ENCODE measurements at regions not wholly inside any gene's neighbourhood (a gene's known extent, or its start where the extent isn't known, plus 50 kb on each side); places are given as distances from the start of the nearest gene placed in this dataset.

GRCh38 chr3:31349001-31349748 lies 183.6 kb upstream of the STT3B start:
- no peak for DNase-seq (ENCODE audit: low read depth)

GRCh38 chr3:31350307-31350706 lies 182.4 kb upstream of the STT3B start:
- no peak for DNase-seq (ENCODE audit: low read depth)

DNA sequence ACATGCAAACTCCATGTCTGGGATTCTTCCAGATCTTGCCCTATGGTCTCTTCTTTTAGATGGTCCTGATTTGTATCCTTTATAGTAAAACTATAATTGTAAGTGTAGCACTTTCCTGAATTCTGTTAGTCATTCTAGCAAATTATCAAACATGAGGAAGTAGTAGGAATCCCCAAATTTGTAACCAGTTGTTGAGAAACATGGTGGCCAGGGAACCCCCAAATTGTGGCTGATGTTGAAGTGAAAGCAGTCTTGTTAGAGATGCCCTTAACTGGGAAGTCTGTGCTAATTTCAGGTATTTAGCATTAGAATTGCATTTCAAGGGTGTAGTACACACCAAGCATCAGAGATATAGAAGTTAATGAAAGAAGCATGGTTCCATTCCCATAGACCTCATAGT lies 180.4 kb upstream of the STT3B start:
- DNase-seq (ENCODE audit: low read depth), result no peak

GRCh38 chr3:31353166-31353565 lies 179.6 kb upstream of the STT3B start:
- no peak for DNase-seq (ENCODE audit: low read depth)

GRCh38 chr3:31354373-31354772 lies 178.4 kb upstream of the STT3B start:
- no peak for DNase-seq (ENCODE audit: low read depth)

DNA sequence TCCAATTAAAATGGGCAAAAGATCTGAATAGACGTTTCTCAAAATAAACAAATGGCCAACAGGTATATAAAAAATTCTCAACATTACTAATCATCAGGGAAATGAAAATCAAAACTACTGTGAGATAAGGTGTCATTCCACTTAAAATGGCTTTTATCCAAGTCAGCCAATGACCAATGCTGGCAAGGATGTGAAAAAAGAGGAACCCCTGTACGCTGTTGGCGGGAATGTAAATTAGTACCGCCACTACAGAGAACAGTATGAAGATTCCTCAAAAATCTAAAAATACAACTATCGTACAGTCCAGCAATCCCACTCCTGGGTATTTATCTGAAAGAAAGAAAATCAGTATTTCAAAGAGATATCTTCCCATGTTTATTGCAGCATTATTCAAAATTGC lies 176.9 kb upstream of the STT3B start:
- no peak for DNase-seq (ENCODE audit: low read depth)

DNA sequence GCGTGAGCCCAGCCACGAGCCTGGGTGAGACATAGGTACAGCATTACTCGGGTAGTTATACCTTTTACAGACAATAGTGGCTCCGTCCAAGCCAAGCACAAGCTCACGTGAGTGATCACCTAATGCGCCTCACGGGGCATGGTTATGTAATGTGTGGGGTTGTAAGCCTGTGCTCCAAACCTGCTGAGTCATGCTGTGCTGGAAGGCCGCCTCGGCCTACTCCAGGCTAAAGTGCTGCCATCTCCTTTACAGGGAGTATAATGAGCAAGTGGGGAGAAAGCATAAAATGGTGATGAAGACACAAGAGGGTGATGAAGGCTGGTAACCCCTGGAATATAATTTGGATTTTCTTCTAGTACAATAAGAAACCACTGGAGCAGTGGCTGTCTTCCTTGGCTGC lies 175.8 kb upstream of the STT3B start:
- DNase-seq (ENCODE audit: low read depth), result no peak

- no peak for DNase-seq (ENCODE audit: low read depth)
Observed at GRCh38 chr3:31357451-31357850, 175.3 kb upstream of the STT3B start.

DNA sequence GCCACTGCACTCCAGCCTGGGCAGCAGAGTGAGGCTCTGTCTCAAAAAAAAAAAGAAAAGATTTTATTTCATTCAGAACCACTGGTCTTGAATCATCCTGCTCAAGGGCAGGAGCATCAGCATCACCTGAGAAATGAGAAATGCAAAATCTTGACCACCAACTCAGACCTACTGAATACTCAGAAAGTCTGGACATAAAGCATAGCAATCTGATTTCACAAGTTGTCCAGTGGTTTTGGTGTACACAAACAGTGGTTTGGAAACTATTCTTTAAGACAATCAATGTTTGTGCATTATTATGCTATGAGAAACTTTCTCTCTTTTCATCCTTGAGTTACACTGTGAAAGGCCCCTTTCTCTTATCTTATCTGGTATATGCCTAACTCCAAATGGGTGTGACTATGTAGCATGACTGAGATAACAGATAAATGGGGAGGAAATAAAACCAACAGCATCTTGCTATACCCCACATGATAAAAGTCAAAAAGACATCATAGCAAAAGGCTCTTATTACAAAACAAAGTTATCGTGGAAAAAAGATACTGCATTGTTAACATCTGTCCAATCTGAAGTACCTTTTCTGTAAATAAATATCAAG lies 174.2 kb upstream of the STT3B start:
- DNase-seq (ENCODE audit: low read depth), result no peak

DNA sequence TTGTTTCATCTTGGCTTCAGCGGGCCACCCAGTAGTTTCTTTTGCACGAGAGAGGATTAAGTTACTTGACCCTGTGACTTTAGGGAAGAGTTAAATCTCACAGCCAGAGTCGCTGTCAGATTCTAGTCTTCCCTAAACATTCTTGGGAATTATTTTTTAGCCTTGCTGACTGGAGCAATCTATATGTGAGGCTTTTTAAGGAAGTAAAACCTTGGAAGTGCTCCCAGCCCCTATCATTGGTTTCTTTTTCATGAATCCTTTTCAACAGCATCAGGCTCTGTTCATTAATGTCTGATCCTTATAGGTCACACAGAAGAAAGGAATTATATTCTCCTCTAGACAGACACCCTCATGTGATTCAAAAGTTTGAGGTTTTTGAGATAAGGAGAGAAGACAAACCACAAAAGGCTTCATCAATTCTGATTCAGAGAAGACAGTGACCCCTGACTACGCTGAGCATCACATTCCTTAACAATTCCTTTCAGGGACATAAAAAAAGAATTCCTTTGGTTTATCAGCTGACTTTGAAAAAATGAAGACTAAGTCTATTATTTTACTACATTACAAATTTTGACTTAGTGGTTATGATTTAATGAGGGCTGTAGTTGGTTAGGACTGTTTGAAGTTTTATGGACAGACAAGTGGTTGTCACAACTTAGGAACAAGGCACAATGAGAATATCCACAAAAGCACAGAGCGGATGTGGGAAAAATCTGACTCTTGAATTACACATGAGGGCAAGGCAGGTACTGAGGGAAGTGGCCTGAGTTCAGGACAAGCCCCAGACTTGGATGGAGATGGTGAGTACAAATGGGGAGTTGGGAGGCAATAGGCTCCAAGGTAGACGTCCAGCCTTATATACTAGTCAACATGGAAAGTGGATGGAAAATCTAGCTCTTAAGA lies 171.1 kb upstream of the STT3B start:
- DNase-seq (ENCODE audit: low read depth), result no peak

GRCh38 chr3:31364188-31364587 lies 168.5 kb upstream of the STT3B start:
- no peak for DNase-seq (ENCODE audit: low read depth)

GRCh38 chr3:31364711-31365110 lies 168.0 kb upstream of the STT3B start:
- DNase-seq (ENCODE audit: low read depth), result no peak

GRCh38 chr3:31367518-31367917 lies 165.2 kb upstream of the STT3B start:
- DNase-seq (ENCODE audit: low read depth), result no peak

- DNase-seq (ENCODE audit: low read depth), result no peak
Observed at GRCh38 chr3:31369637-31370379, 162.9 kb upstream of the STT3B start.

DNA sequence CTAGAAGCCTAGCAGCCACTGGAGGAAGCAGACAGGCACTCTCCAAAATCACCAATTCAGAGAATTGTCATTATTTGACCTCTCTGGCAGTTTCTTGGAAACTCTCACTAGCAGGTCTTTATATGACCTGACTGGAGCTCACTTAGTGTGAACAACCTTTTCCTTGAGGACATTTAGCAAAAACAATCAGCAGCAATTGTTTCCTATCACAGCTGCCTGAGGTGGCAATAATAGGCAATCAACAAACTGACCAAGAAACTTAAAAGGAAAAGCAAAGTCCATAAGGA lies 162.4 kb upstream of the STT3B start:
- DNase-seq (ENCODE audit: low read depth), result no peak

DNA sequence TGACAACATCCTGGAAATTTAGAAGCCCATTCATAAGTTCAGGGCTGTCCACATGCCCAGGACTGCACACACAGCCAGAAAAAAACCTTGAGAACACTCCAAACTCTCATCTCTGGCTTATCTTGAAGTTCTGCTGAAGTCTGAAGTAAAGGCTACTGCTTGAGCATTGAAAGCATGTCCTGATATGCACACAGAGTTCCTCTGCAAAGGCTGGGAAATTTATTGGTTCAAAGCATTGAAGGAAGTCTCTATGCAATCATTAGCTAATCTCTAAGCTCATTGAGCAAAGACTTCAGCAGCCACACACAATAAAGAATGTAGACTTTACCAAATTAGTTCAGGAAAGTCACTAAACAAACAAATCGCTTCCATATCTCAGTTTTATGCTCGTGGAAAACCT lies 162.0 kb upstream of the STT3B start:
- DNase-seq (ENCODE audit: low read depth), result no peak

DNA sequence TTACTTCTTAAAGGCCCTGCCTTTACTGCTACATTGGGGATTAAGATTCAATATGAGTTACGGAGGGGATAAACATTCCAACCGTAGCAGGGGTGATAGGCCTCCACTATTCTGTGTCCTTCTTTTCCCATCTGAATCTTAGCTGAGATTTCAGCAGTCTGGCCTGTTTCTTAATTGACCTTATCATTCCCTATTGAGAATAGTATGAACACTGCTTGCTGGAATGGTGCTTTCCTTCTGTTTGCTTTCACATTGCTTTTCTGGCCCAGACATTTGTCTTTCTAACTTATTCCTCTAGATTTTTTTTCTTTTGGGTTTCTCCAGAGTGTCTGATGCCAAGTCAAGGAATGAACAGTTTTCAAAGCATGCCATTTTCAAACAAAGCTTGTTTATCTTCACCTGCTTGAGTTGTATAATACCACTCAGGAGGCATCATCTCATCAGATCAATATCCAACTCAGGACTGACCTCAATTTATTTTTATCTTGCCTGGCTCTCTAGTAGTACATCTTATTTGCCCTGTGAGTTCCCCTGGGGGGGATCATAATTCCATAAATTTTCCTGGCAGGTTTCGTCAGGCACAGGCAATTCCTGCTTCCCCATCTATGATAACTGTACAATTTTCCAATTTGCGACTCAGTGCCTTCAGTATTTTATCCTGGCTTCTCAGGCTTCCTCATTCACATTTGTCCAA lies 161.1 kb upstream of the STT3B start:
- DNase-seq (ENCODE audit: low read depth), result no peak

- no peak for DNase-seq (ENCODE audit: low read depth)
Observed at GRCh38 chr3:31373681-31374080, 159.0 kb upstream of the STT3B start.

- no peak for DNase-seq (ENCODE audit: low read depth)
Observed at GRCh38 chr3:31377045-31377642, 155.6 kb upstream of the STT3B start.

GRCh38 chr3:31378231-31378630 lies 154.5 kb upstream of the STT3B start:
- DNase-seq (ENCODE audit: low read depth), result no peak

GRCh38 chr3:31379598-31379997 lies 153.1 kb upstream of the STT3B start:
- no peak for DNase-seq (ENCODE audit: low read depth)

DNA sequence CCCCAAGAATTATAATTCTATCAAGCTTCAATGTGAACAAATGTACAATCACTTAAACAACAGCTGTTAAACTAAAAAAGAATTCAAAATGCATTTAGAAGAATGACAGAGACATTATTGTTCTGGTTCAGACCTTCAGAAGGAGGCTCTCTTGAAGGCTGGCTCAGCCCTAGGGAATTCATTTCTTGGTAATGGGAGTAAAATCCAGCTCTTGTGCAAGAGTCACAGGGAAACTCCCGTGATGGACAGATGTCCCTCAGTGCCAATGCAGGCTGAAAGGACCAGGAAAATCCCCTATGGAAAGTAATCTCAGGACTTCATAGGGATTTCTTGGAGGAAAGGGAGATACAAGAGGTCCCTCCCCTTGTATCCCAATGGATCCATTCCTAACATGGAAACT lies 149.9 kb upstream of the STT3B start:
- no peak for DNase-seq (ENCODE audit: low read depth)

Measured in CMK (cell line).